ENCODE measurements at regions not wholly inside any gene's neighbourhood (a gene's known extent, or its start where the extent isn't known, plus 50 kb on each side); places are given as distances from the start of the nearest gene placed in this dataset.
A peak's percentile ranks its signal among the peaks of the same experiment; 100 is the strongest.

DNA sequence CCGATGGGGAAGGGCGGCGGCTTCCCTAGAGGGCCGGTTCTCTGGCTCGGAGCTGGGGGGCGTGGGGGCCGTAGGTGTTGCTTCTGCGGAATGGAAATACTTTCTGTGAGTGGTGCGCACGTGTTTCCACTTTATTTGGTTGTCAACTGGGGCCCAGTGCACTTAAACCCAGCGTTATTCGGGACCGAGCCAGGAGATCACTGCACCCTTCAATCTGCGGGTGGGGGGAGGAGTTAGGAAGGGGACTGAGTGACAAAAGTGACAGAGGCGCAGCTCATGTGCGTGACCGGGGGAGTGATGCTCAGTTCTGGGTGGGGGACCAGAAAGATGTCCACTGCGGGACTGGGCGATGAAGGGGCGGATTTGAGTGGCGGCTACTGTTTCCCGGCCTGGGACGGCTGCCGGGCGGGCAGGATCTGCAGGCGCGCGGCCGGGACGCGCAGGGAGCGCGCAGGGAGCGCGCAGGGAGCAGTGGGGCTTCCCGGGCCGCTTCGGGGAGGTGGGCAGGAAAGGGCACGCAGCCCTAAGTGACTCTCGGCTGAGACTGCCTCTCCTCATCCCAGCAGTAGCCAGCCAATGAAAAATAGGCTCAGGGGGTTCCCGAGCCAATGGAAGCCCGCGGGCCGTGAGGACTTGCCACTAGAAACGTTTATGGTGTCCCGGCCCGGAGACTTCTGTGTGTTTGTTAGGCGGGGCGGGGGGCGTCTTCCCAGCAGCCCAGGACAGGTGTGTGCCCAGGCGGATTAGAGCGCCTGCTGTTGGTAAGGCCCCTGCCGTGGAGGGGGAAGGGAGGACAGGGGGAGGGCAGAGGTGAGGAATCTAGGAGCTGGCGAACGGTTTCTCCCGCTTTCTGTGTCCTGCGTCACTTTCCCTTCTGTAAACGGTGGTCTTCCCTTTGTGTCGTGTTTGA, 54.3 kb upstream of the KDM7A start (continued):
- no peak for TF ChIP-seq ZNF710 (CRISPR knock-in tag; IDR thresholded peaks at IDR 0.05; ENCODE audit: borderline replicate concordance)
- TF ChIP-seq TRAFD1 (CRISPR knock-in tag; IDR thresholded peaks at IDR 0.05; ENCODE audit: borderline replicate concordance): no peak
- TF ChIP-seq, protein P1, sequence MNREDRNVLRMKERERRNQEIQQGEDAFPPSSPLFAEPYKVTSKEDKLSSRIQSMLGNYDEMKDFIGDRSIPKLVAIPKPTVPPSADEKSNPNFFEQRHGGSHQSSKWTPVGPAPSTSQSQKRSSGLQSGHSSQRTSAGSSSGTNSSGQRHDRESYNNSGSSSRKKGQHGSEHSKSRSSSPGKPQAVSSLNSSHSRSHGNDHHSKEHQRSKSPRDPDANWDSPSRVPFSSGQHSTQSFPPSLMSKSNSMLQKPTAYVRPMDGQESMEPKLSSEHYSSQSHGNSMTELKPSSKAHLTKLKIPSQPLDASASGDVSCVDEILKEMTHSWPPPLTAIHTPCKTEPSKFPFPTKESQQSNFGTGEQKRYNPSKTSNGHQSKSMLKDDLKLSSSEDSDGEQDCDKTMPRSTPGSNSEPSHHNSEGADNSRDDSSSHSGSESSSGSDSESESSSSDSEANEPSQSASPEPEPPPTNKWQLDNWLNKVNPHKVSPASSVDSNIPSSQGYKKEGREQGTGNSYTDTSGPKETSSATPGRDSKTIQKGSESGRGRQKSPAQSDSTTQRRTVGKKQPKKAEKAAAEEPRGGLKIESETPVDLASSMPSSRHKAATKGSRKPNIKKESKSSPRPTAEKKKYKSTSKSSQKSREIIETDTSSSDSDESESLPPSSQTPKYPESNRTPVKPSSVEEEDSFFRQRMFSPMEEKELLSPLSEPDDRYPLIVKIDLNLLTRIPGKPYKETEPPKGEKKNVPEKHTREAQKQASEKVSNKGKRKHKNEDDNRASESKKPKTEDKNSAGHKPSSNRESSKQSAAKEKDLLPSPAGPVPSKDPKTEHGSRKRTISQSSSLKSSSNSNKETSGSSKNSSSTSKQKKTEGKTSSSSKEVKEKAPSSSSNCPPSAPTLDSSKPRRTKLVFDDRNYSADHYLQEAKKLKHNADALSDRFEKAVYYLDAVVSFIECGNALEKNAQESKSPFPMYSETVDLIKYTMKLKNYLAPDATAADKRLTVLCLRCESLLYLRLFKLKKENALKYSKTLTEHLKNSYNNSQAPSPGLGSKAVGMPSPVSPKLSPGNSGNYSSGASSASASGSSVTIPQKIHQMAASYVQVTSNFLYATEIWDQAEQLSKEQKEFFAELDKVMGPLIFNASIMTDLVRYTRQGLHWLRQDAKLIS (CRISPR knock-in tag; IDR thresholded peaks at IDR 0.05): no peak
- no peak for TF ChIP-seq ZNF20 (CRISPR knock-in tag; IDR thresholded peaks at IDR 0.05)
- TF ChIP-seq TAF1 (CRISPR knock-in tag; IDR thresholded peaks at IDR 0.05): peak; percentile 72
- TF ChIP-seq THAP11 (CRISPR knock-in tag; IDR thresholded peaks at IDR 0.05): peak; percentile 65
- TF ChIP-seq AGO1 (IDR thresholded peaks at IDR 0.05; ENCODE audit: low read depth, low read length, poor library complexity, severe bottlenecking): no peak
- no peak; the same call in none of the 2 replicates for TF ChIP-seq SALL2 (CRISPR knock-in tag; IDR thresholded peaks at IDR 0.05)
- no peak for TF ChIP-seq PRDM10 (CRISPR knock-in tag; IDR thresholded peaks at IDR 0.05; ENCODE audit: low read depth)
- TF ChIP-seq ZNF569 (CRISPR knock-in tag; IDR thresholded peaks at IDR 0.05; ENCODE audit: borderline replicate concordance): no peak
- TF ChIP-seq ETV5 (CRISPR knock-in tag; IDR thresholded peaks at IDR 0.05; ENCODE audit: borderline replicate concordance): peak; percentile 42
- TF ChIP-seq, protein P2, sequence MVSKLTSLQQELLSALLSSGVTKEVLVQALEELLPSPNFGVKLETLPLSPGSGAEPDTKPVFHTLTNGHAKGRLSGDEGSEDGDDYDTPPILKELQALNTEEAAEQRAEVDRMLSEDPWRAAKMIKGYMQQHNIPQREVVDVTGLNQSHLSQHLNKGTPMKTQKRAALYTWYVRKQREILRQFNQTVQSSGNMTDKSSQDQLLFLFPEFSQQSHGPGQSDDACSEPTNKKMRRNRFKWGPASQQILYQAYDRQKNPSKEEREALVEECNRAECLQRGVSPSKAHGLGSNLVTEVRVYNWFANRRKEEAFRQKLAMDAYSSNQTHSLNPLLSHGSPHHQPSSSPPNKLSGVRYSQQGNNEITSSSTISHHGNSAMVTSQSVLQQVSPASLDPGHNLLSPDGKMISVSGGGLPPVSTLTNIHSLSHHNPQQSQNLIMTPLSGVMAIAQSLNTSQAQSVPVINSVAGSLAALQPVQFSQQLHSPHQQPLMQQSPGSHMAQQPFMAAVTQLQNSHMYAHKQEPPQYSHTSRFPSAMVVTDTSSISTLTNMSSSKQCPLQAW (CRISPR knock-in tag; IDR thresholded peaks at IDR 0.05): peak; percentile 67; the same call in 1 of the 2 replicates
- TF ChIP-seq IRX3 (CRISPR knock-in tag; IDR thresholded peaks at IDR 0.05; ENCODE audit: borderline replicate concordance, low read depth): no peak
- peak; percentile 3; the same call in 1 of the 2 replicates for TF ChIP-seq TCF7 (IDR thresholded peaks at IDR 0.05; ENCODE audit: low read depth)

Data from HepG2 (cell line).